ENCODE measurements at regions not wholly inside any gene's neighbourhood (a gene's known extent, or its start where the extent isn't known, plus 50 kb on each side); places are given as distances from the start of the nearest gene placed in this dataset.

- DNase-seq (ENCODE audit: low read depth) = no peak
- TF ChIP-seq CTCF (IDR thresholded peaks at IDR 0.05; ENCODE audit: insufficient read depth, low read length) = no peak
- no peak overlapping the region for H3K4me3 ChIP-seq (ENCODE audit: low read depth, low read length)
Observed at GRCh38 chr9:30744871-30745270, 1639.6 kb upstream of the ACO1 start.

- no peak for TF ChIP-seq CTCF (IDR thresholded peaks at IDR 0.05; ENCODE audit: insufficient read depth, low read length)
Observed at GRCh38 chr9:30746589-30746988, 1637.9 kb upstream of the ACO1 start.

GRCh38 chr9:30757723-30758122 is 1626.7 kb upstream of the ACO1 start:
- no peak for DNase-seq (ENCODE audit: low read depth)
- no peak for TF ChIP-seq CTCF (IDR thresholded peaks at IDR 0.05; ENCODE audit: insufficient read depth, low read length)
- H3K4me3 ChIP-seq (ENCODE audit: low read depth, low read length) = no peak overlapping the region

More at GRCh38 chr9:30746589-30746988, 1637.9 kb upstream of the ACO1 start:
- DNase-seq (ENCODE audit: low read depth) = no peak
- H3K4me3 ChIP-seq (ENCODE audit: low read depth, low read length) = no peak overlapping the region

- H3K4me3 ChIP-seq (ENCODE audit: low read depth, low read length) = no peak overlapping the region
- no peak for DNase-seq (ENCODE audit: low read depth)
- TF ChIP-seq CTCF (IDR thresholded peaks at IDR 0.05; ENCODE audit: insufficient read depth, low read length) = no peak
Observed at GRCh38 chr9:30758726-30759446, 1625.6 kb upstream of the ACO1 start.

GRCh38 chr9:30765318-30765717 is 1619.1 kb upstream of the ACO1 start:
- TF ChIP-seq CTCF (IDR thresholded peaks at IDR 0.05; ENCODE audit: insufficient read depth, low read length) = no peak
- DNase-seq (ENCODE audit: low read depth) = no peak
- no peak overlapping the region for H3K4me3 ChIP-seq (ENCODE audit: low read depth, low read length)

- DNase-seq (ENCODE audit: low read depth) = no peak
- TF ChIP-seq CTCF (IDR thresholded peaks at IDR 0.05; ENCODE audit: insufficient read depth, low read length) = no peak
- H3K4me3 ChIP-seq (ENCODE audit: low read depth, low read length) = no peak overlapping the region
Observed at GRCh38 chr9:30771163-30771708, 1613.2 kb upstream of the ACO1 start.
